SK-N-DZ (cell line): ENCODE measurements at regions not wholly inside any gene's neighbourhood (a gene's known extent, or its start where the extent isn't known, plus 50 kb on each side); places are given as distances from the start of the nearest gene placed in this dataset.

ENCODE experiments used
- DNase-seq: peaks from one replicate; pipeline ENCODE4 v3.0.0-alpha.2; 2015; ENCODE audit warnings: low spot score

DNA sequence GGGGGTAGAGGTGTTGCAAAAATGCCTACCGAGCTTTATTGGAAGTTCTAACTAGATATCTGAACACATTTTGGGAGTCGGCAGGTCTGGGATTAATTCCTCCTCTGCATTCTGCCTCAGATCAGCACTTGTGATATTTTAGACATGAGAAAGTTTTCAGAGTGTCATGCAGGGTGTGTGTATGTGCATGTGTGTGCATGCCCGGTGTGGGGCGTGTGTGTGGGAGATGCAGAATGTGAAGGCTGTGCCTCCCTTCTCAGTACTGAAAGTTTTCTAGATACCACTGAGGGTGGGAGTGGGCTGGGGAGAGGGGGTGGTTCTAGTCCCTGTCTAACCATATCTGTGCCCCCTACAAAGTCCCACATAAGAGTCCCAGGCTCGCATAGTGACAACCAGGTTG, 180.0 kb upstream of the NTM start:
- DNase-seq: no peak

DNA sequence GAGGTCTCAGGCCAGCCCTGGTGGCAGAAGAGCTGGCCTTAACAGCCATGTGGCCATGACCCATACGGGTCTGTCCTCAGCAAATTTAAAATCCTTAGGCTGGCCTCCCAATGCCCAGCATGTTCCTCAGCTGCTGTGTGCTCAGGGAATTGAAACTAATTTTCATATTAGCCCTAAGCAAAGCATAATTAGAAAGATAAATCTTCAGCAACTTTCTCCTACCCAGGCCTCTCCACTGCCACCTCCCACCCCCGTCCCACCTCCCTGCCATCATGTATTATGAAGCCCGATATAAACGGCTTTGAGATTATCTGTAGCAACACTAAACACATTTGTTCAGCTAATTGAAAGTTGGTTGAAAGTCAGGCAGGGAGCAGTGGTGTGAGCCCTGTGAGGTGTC, 178.8 kb upstream of the NTM start:
- DNase-seq: no peak

- no peak for DNase-seq
These were observed 177.8 kb upstream of the NTM start for GRCh38 chr11:131192628-131193027.

- DNase-seq: no peak
These were observed 177.3 kb upstream of the NTM start for GRCh38 chr11:131193031-131193501.

DNA sequence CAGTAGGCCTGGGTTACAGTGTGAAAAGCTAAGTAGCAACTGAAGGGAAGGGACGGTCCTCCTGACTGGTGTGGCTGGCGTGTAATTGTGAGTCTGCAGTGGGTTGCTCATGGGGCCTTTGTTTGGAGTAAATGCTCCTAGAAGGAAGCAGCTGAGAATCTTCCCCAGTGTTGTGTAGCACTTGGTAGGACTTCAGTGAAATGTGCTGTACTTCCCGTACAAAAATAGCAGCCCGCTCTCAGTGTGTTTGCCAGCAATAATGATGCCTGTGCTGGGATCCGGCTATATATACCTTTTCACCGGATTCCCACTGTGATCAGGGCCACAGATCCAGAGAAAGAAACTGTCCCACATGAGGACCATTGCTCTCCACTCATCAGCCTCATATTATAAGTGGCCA, 175.7 kb upstream of the NTM start:
- DNase-seq: no peak

DNA sequence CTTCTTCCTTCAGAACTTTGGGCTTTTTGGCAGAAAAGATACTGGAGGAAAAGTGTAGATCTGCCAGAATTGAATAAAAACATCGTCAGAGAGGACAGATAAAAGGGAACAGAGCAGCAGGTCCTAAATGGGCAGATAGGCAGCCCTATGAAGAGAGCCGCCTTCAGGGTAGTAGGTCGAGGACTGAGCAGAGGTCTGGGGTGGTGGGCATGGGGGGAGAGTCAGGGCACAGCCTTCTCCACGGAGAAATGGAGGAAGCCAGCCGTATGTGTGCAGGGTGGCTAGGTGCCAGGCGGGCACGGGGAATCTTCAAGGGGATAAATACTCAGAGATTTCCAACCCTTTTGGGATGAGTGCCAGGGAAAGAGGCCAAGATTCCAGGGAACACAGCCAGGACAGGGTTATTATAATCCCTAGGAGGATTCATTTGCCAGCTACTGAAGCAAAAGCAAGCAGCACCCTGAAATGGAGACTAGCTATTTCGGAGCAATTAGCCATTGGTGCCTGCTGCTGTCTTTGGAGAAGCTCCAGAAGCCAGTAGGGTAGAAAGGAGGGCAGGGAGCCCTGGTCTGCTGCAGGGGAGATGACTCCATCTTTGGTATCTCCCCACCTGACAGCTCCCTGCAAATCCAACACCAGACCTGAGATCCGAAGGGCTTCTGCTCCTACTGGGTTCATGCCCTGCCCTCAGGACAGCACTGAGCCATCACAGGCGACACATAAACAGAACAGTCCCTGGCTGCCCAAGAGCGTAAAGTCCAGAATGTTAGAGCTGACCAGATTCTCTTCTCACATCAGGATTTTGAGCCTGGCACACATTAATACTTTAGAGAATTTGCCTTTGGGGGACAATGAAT, 174.5 kb upstream of the NTM start:
- DNase-seq: no peak

DNA sequence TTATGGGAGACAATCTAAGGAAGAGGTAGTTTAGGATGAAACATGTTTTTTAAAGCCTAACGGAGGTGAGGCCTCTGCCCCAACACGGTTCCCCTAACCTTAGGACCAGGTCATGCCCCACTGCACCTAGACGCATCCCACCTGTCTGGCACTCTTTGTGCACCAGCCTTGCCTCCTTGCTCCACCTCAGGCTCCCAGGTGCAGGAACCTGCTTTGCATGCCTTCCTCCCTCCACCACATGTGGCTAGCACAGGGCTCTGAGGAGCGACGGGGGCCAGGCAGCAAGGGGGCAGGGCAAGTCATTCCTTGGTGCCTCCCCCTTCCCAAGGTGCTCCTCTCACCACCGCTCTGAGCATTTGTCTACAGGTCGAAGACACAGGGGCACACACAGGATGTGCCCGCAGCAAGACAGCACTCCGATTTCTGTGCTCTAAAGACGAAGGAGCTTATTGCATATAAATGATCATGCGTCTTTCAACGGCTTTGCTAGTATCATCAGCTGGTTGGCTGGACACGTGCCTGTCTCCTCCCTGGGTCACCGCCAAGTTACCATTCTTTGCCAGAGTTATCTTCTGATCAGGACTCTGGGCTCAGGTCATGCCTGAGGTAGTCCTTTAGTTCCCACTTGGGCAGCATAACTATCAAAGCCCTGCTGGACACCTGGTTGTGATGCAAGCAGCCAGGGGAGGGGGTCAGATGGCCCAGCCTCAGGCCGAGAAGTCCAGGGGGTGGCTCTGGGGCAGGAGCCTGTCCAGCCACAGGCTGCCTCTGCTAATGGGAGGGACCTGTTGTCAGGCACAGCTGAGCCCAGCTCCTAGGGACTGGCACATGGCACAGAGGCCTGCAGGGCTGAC, 172.0 kb upstream of the NTM start:
- DNase-seq: no peak

- no peak for DNase-seq
These were observed 171.5 kb upstream of the NTM start for GRCh38 chr11:131199015-131199280.

- no peak for DNase-seq
These were observed 168.7 kb upstream of the NTM start for GRCh38 chr11:131201674-131202073.

DNA sequence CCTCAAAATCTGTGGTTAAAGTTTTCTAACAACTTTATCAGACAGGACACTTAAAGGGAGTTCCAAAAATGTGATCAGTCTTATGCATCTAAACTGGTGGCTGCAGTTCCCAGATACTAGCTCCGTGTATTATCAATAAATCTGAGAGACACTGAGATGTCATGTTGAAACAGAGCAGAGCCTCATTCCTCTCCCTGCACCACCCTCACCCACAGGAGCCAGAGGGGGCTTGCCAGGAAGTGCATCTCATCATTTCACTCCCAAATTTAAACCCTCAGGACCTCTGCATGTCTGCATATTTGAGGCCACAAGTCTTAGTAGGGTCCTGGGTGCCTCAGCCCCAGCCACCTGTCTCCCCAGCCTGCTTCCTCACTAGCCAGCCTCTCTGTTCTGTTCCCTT, 167.4 kb upstream of the NTM start:
- DNase-seq: no peak

- DNase-seq: no peak
These were observed 166.1 kb upstream of the NTM start for GRCh38 chr11:131204282-131204681.

- DNase-seq: no peak
These were observed 165.5 kb upstream of the NTM start for GRCh38 chr11:131204765-131205380.

DNA sequence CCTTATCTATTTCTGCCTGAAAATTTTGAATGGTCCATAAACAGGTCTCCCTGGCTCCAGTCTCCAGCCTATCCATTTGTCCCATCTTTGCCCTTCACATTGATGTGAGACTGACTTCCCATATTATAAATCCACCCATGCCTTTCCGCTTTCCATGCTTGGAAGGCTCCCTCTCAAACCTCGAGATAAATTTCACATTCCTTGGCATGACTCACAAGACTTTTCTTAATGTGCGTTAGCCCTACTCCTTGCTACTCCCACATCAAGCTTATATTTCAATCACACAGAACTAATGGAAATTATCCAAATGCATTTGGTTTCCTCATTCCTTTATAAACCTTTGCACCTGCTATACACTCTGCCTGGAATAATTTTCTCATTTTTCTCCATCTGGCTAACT, 163.7 kb upstream of the NTM start:
- DNase-seq: no peak

DNA sequence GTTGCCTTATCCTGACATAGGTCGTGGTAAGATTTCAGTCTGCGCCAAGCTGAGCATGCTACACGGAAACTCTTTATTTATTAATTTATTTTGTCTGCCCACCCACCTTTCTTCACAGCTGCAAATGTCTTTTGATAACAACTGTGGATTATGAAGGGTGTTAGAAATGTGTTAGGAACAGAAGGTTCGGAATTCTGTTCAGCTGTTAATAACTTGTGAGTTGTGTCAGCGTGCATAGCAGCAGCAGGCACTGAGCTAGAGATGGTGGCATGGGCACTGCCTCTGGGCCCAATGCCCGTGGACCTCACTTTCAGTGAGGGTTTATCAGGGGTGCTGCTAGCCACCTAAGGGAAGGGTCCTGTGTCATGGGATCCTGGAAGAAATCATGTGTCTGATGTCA, 162.5 kb upstream of the NTM start:
- no peak for DNase-seq

GRCh38 chr11:131217313-131218310, 152.8 kb upstream of the NTM start:
- no peak for DNase-seq

- no peak for DNase-seq
These were observed 151.9 kb upstream of the NTM start for GRCh38 chr11:131218542-131218941.

DNA sequence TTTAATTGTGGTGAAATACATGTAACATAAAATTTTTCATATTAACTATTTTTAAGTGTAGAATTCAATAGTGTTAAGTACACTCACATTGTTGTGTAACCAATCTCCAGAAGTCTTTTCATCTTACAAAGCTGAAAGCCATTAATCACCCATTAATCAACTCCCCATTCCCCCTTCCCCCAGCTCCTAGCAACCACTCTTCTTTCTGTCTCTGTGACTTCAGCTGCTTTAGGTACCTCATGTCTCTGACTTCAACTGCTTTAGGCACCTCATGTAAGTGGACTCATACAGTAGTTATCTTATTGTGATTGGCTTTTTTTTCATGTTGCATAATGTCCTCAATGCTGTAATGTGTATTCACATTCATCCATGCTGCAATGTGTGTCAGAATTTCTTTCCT, 150.8 kb upstream of the NTM start:
- no peak for DNase-seq

GRCh38 chr11:131223198-131223991, 147.0 kb upstream of the NTM start:
- no peak for DNase-seq

DNA sequence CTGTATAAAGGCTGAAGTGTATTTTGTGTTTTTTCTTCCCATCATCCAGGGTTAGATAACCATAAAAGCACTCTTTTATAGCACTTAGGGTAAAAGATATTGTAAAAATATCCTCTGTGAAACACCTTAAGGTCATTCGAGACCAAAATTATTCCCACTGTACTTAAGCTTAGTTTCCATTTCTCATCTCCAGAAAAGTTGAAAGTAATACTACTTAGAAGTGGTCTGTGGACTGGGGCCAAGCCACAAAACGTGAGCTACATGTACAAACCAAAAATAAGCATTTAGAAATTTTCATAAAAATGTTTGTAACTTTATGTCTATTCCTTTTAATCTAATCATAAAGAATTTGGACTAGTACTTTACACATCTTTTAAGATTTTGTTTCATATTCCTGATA, 142.0 kb upstream of the NTM start:
- DNase-seq: no peak

DNA sequence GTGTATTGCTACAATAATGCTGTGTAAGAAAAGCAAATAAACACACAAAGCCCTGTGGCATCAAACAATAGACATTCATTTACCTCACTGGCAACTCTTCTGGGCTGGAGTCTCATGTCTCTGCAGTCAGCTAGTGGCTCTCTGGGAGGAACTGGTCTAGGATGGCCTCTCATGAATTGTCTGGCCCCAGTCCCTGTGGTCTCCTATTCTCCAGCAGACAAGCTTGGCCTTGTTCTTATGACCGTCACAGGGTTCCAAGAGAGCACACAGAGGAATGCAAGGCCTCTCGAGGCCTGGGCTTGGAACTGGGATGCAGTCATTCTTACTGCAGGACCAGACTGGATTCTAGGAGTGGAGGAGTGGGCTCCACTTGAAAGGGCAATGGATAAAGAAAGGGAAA, 141.2 kb upstream of the NTM start:
- DNase-seq: no peak
